Common myeloid progenitor, CD34-positive (primary cell): ENCODE measurements at regions not wholly inside any gene's neighbourhood (a gene's known extent, or its start where the extent isn't known, plus 50 kb on each side); places are given as distances from the start of the nearest gene placed in this dataset.

Source experiments
- CTCF ChIA-PET: fragments of 350-600 bp; sonication (Branson Sonifier 250); formaldehyde crosslinking; loops from one replicate; lab custom pipeline; 2021; ENCODE audit warnings: antibody characterized with exemption; lab: Charles Lee
- POLR2A ChIA-PET: fragments of 350-600 bp; sonication (Branson Sonifier 250); formaldehyde crosslinking; loops from one replicate; lab custom pipeline; 2021; ENCODE audit warnings: antibody characterized with exemption; lab: Charles Lee
- DNase-seq, 3 donors: peaks; one replicate each; pipeline versions ENCODE4 v3.0.0 to v3.0.0-alpha.2; 2013
- H3K27ac ChIP-seq, 2 experiments: 1 replicate in 1 of 2; 2 replicates in 1 of 2; pipeline ENCODE4 v1.7.0; 2013; ENCODE audit warnings: inconsistent platforms in 2 of 2, low read length in 2 of 2, mild to moderate bottlenecking in 2 of 2, low read depth in 1 of 2, moderate library complexity in 1 of 2; ENCODE audit not compliant: severe bottlenecking in 2 of 2, insufficient read depth in 1 of 2, poor library complexity in 1 of 2
- H3K27me3 ChIP-seq, 5 experiments: replicated peaks in 2 of 5; 1 replicate in 3 of 5; 2 replicates in 2 of 5; pipeline versions ENCODE4 v1.6.1 to v1.7.0; 2013; ENCODE audit warnings: low read length in 4 of 5, mild to moderate bottlenecking in 2 of 5, moderate library complexity in 2 of 5, inconsistent platforms in 1 of 5; ENCODE audit not compliant: insufficient read depth in 5 of 5, control insufficient read depth in 4 of 5
- H3K36me3 ChIP-seq, 4 experiments: 1 replicate in 2 of 4; 2 replicates in 2 of 4; pipeline versions ENCODE4 v1.6.1 to v1.7.0; 2013; ENCODE audit warnings: low read length in 3 of 4, control low read depth in 1 of 4, mild to moderate bottlenecking in 1 of 4; ENCODE audit not compliant: control insufficient read depth in 4 of 4, insufficient read depth in 4 of 4
- H3K4me1 ChIP-seq, 4 experiments: 1 replicate in 3 of 4; 2 replicates in 1 of 4; pipeline versions ENCODE4 v1.6.1 to v1.7.1; 2013; ENCODE audit warnings: low read length in 3 of 4, mild to moderate bottlenecking in 3 of 4, control low read depth in 1 of 4, inconsistent platforms in 1 of 4, moderate library complexity in 1 of 4; ENCODE audit not compliant: control insufficient read depth in 4 of 4, insufficient read depth in 4 of 4; ENCODE audit errors: control extremely low read depth in 1 of 4
- H3K4me3 ChIP-seq, 7 experiments: 1 replicate in 4 of 7; 2 replicates in 3 of 7; pipeline versions ENCODE4 v1.5.1 to v1.7.0; 2013; ENCODE audit warnings: mild to moderate bottlenecking in 7 of 7, low read length in 6 of 7, moderate library complexity in 6 of 7, inconsistent platforms in 2 of 7, low read depth in 2 of 7, control low read depth in 1 of 7; ENCODE audit not compliant: insufficient read depth in 4 of 7, control insufficient read depth in 1 of 7; ENCODE audit errors: extremely low read depth in 1 of 7
- H3K9me3 ChIP-seq, 5 experiments: 1 replicate in 4 of 5; 2 replicates in 1 of 5; pipeline versions ENCODE4 v1.6.1 to v1.7.1; 2013; ENCODE audit warnings: low read length in 4 of 5, mild to moderate bottlenecking in 2 of 5, inconsistent platforms in 1 of 5, low read depth in 1 of 5, moderate library complexity in 1 of 5; ENCODE audit not compliant: control insufficient read depth in 4 of 5, insufficient read depth in 2 of 5; ENCODE audit errors: control extremely low read depth in 1 of 5
- WGBS: methylation state at CpG from one replicate; pipeline ENCODE4 v1.1.5; 2013; ENCODE audit not compliant: insufficient coverage; 5-methylcytosine and 5-hydroxymethylcytosine counted together

GRCh38 chr21:39105836-39106235 is 77.4 kb downstream of the PSMG1 start:
- H3K27ac ChIP-seq, result peak overlapping the region; percentile 16 to 65
- H3K4me3 ChIP-seq, result peak overlapping the region in 1 of 7 experiments; percentile 9
- ChIA-PET CTCF (interaction anchor here (0.9 to 3.0 kb wide), 10 partner anchors 10 to 274 kb away, joined by 3 to 17 read pairs (median 4); no protein-coding TSS in a partner anchor), POLR2A (no interaction called here)
- no peaks in the 10 kb centered on the region for H3K36me3 ChIP-seq
- H3K4me1 ChIP-seq, result peaks cover 4 to 29% (median 26%) of the 10 kb centered on the region in 4 experiments
- H3K9me3 ChIP-seq, result no peaks in the 10 kb centered on the region
- DNase-seq, result peak; percentile 36 to 82 (median 70)
- no peaks in the 10 kb centered on the region for H3K27me3 ChIP-seq
- WGBS, result 0% methylated on average over 2 of the region's 4 CpGs

DNA sequence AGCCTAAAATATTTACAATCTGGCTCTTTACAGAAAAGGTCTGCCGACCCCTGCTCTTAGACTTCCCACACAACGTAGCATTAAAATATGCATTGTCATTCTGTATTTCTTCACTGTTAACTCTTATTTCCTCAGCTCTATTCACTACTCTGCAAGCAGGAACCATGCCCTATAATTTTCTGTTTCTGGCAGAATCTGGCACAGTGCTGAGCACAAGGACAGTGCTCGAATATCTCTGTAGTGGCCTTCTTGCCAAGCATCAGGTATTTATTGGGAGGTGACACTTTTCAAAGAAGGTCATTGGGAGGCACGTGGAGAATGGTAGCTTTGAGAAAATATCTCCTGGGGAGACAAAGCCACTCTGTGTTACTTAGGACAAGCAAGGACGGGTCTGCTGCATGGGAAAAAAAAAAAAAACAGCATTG is 77.9 kb downstream of the PSMG1 start:
- CTCF ChIA-PET, result interaction anchor here (0.9 to 3.0 kb wide), 7 partner anchors 9 to 273 kb away, joined by 3 to 17 read pairs (median 3); no protein-coding TSS in a partner anchor
- H3K27ac ChIP-seq, result peak overlapping the region; percentile 16 to 65
- no peaks in the 10 kb centered on the region for H3K9me3 ChIP-seq
- WGBS, result 0% methylated on average over 3 of the region's 5 CpGs
- peak; percentile 42 to 86 (median 79) for DNase-seq
- no peaks in the 10 kb centered on the region for H3K36me3 ChIP-seq
- H3K27me3 ChIP-seq, result no peaks in the 10 kb centered on the region
- peaks cover 4 to 29% (median 26%) of the 10 kb centered on the region in 4 experiments for H3K4me1 ChIP-seq
- H3K4me3 ChIP-seq, result peak overlapping the region in 3 of 7 experiments; percentile 0 to 30 (median 7)
- POLR2A ChIA-PET, result no interaction called here

GRCh38 chr21:39104911-39105310 is 78.3 kb downstream of the PSMG1 start:
- H3K4me3 ChIP-seq, result peak overlapping the region in 3 of 7 experiments; percentile 0 to 30 (median 7)
- POLR2A ChIA-PET, result no interaction called here
- WGBS, result 60% methylated on average over 1 of the region's 4 CpGs
- H3K27ac ChIP-seq, result peak overlapping the region; percentile 16 to 65
- no peaks in the 10 kb centered on the region for H3K36me3 ChIP-seq
- CTCF ChIA-PET, result interaction anchor here (0.9 to 3.0 kb wide), 5 partner anchors 9 to 273 kb away, joined by 3 to 17 read pairs (median 3); no protein-coding TSS in a partner anchor
- H3K9me3 ChIP-seq, result peaks cover 0 to 1% (median 0%) of the 10 kb centered on the region in 5 experiments
- no peaks in the 10 kb centered on the region for H3K27me3 ChIP-seq
- DNase-seq, result peak in 1 of 3 donors; percentile 14
- peaks cover 4 to 29% (median 26%) of the 10 kb centered on the region in 4 experiments for H3K4me1 ChIP-seq

GRCh38 chr21:39103689-39104088 is 79.6 kb downstream of the PSMG1 start:
- Histone ChIP-seq H3K4me1 (peaks cover 4 to 29% (median 26%) of the 10 kb centered on the region in 4 experiments), H3K36me3 (no peaks in the 10 kb centered on the region), H3K27me3 (no peaks in the 10 kb centered on the region), H3K27ac (no peak overlapping the region), H3K4me3 (no peak overlapping the region), H3K9me3 (peaks cover 0 to 4% (median 0%) of the 10 kb centered on the region in 5 experiments)
- 95% methylated on average over 3 of the region's 4 CpGs for WGBS
- ChIA-PET POLR2A (no interaction called here), CTCF (interaction anchor here (1.3 to 1.8 kb wide), 2 partner anchors 10 to 177 kb away, joined by 3 to 5 read pairs; no protein-coding TSS in a partner anchor)
- no peak for DNase-seq

GRCh38 chr21:39099859-39100258 is 83.4 kb downstream of the PSMG1 start:
- Histone ChIP-seq H3K36me3 (no peaks in the 10 kb centered on the region), H3K4me1 (peaks cover 6 to 36% (median 18%) of the 10 kb centered on the region in 4 experiments), H3K27ac (no peak overlapping the region), H3K27me3 (no peaks in the 10 kb centered on the region), H3K4me3 (no peak overlapping the region), H3K9me3 (peaks cover 0 to 4% (median 0%) of the 10 kb centered on the region in 5 experiments)
- 100% methylated on average over 3 of the region's 4 CpGs for WGBS
- POLR2A ChIA-PET, result no interaction called here
- CTCF ChIA-PET, result interaction anchor here (1.0 kb wide), 1 partner anchor 268 kb away, joined by 3 read pairs; no protein-coding TSS in a partner anchor
- no peak for DNase-seq

- POLR2A ChIA-PET, result no interaction called here
- CTCF ChIA-PET, result no interaction called here
- Histone ChIP-seq H3K9me3 (peaks cover 0 to 4% (median 0%) of the 10 kb centered on the region in 5 experiments), H3K4me3 (no peak overlapping the region), H3K27me3 (no peaks in the 10 kb centered on the region), H3K27ac (no peak overlapping the region), H3K4me1 (peaks cover 3 to 39% (median 24%) of the 10 kb centered on the region in 4 experiments), H3K36me3 (no peaks in the 10 kb centered on the region)
- WGBS, result no CpG with 5 or more reads among the region's 3 CpGs
- no peak for DNase-seq
Measured at GRCh38 chr21:39098696-39099200, 84.5 kb downstream of the PSMG1 start.

DNA sequence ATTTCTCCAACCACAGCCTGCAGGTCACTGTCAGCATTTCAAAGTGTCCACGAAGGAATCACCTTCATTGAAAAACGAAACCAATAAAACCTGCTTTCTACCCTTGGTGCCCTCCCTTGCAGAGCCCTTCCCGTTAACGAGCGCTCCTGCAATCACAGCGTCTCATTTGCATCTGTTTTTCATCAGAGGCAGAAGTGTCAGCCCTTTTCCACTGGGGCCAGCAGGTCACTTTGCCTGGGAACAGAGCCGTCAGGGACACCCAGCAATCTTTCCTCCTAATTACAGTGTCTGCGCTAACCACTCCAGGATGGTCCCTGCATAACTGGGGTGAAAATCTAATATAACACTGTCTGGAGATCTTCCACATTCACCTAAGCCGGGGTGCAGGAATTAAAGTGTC is 85.3 kb downstream of the PSMG1 start:
- Histone ChIP-seq H3K27ac (no peak overlapping the region), H3K27me3 (no peaks in the 10 kb centered on the region), H3K4me3 (no peak overlapping the region), H3K9me3 (peaks cover 0 to 4% (median 0%) of the 10 kb centered on the region in 5 experiments), H3K36me3 (no peaks in the 10 kb centered on the region), H3K4me1 (peaks cover 3 to 47% (median 32%) of the 10 kb centered on the region in 4 experiments)
- POLR2A ChIA-PET, result no interaction called here
- DNase-seq, result no peak
- CTCF ChIA-PET, result no interaction called here
- 100% methylated on average over 9 of the region's 9 CpGs for WGBS
